ENCODE measurements at regions not wholly inside any gene's neighbourhood (a gene's known extent, or its start where the extent isn't known, plus 50 kb on each side); places are given as distances from the start of the nearest gene placed in this dataset.

GRCh38 chr6:54056105-54056504 is 55.1 kb upstream of the MLIP start (continued):
- TF ChIP-seq RCOR1 (IDR thresholded peaks at IDR 0.05; ENCODE audit: low read length) = no peak
- no peak for TF ChIP-seq TAF1 (IDR thresholded peaks at IDR 0.05; ENCODE audit: borderline replicate concordance, low read depth, low read length)

DNA sequence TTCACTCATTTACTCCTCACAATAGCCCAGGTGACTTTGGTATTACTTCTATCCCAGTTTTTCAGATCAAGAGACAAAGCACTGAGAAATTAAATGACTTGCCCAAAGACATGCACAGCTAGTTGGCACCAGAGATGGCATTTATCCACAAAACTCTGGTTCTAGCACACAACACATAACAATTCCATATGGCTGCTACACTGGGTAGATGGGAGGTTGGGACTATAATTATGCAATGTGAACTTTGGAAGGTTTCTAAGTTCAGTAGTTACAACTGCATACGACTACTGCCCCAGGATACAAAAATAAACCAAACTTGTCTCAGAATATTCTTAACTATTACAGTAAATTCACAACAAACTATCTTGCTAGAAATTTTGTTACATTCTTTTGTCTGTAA is 54.2 kb upstream of the MLIP start:
- no peaks in the 10 kb centered on the region for H3K9me3 ChIP-seq

GRCh38 chr6:54058236-54058635 is 53.0 kb upstream of the MLIP start:
- no peaks in the 10 kb centered on the region for H3K79me2 ChIP-seq (ENCODE audit: insufficient read depth)
- no peaks in the 10 kb centered on the region for H3K27me3 ChIP-seq (ENCODE audit: insufficient read depth)
- no peaks in the 10 kb centered on the region for H3K36me3 ChIP-seq (replicated peaks in 1 of 2; ENCODE audit: control insufficient read depth in 1 of 2, insufficient read depth in 2 of 2, low read length in 1 of 2)
- no peak overlapping the region for H2AFZ ChIP-seq (ENCODE audit: low read depth)
- ChIA-PET POLR2A (no interaction called here), CTCF (no interaction called here)
- no peak overlapping the region for H3K4me2 ChIP-seq
- no peak for DNase-seq
- H3K9me2 ChIP-seq = no peaks in the 10 kb centered on the region
- peaks cover 0 to 8% of the 10 kb centered on the region in 2 experiments; a peak in 2 of 4 replicates for H3K4me1 ChIP-seq (ENCODE audit: control insufficient read depth in 1 of 2, insufficient read depth in 2 of 2, low read depth in 1 of 2, low read length in 1 of 2)
- H3K9ac ChIP-seq = no peak overlapping the region
- H3F3A ChIP-seq (replicated peaks; ENCODE audit: insufficient read depth) = no peaks in the 10 kb centered on the region
- no peaks in the 10 kb centered on the region for H3K9me3 ChIP-seq
- H3K27ac ChIP-seq (ENCODE audit: low read depth in 2 of 2, low read length in 1 of 2) = peak overlapping the region in 1 of 2 experiments; percentile 47; a peak in 1 of 4 replicates
- no peaks in the 10 kb centered on the region for H4K20me1 ChIP-seq (ENCODE audit: insufficient read depth)
- no peak overlapping the region for H3K4me3 ChIP-seq (ENCODE audit: low read depth in 2 of 2, low read length in 1 of 2)
- TF ChIP-seq, protein P1, sequence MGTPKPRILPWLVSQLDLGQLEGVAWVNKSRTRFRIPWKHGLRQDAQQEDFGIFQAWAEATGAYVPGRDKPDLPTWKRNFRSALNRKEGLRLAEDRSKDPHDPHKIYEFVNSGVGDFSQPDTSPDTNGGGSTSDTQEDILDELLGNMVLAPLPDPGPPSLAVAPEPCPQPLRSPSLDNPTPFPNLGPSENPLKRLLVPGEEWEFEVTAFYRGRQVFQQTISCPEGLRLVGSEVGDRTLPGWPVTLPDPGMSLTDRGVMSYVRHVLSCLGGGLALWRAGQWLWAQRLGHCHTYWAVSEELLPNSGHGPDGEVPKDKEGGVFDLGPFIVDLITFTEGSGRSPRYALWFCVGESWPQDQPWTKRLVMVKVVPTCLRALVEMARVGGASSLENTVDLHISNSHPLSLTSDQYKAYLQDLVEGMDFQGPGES (IDR thresholded peaks at IDR 0.05; ENCODE audit: low read depth, low read length) = no peak
- TF ChIP-seq, protein P2, sequence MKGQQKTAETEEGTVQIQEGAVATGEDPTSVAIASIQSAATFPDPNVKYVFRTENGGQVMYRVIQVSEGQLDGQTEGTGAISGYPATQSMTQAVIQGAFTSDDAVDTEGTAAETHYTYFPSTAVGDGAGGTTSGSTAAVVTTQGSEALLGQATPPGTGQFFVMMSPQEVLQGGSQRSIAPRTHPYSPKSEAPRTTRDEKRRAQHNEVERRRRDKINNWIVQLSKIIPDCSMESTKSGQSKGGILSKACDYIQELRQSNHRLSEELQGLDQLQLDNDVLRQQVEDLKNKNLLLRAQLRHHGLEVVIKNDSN (IDR thresholded peaks at IDR 0.05; ENCODE audit: borderline replicate concordance, low read depth) = no peak
- TF ChIP-seq, protein P3, sequence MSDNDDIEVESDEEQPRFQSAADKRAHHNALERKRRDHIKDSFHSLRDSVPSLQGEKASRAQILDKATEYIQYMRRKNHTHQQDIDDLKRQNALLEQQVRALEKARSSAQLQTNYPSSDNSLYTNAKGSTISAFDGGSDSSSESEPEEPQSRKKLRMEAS (IDR thresholded peaks at IDR 0.05; ENCODE audit: low read depth) = no peak
- TF ChIP-seq TEAD4 (IDR thresholded peaks at IDR 0.05; ENCODE audit: borderline replicate concordance, insufficient read depth) = no peak
- no peak for TF ChIP-seq CHD2 (IDR thresholded peaks at IDR 0.05; ENCODE audit: low read length, partially characterized antibody)
- no peak for TF ChIP-seq POLR2AphosphoS5 (IDR thresholded peaks at IDR 0.05; ENCODE audit: low read depth, low read length)
- TF ChIP-seq TAF1 (IDR thresholded peaks at IDR 0.05; ENCODE audit: borderline replicate concordance, low read depth, low read length) = no peak
- no peak for TF ChIP-seq USF2 (IDR thresholded peaks at IDR 0.05; ENCODE audit: borderline replicate concordance, low read depth, low read length)
- TF ChIP-seq MXI1 (IDR thresholded peaks at IDR 0.05; ENCODE audit: low read depth, low read length) = no peak
- no peak for TF ChIP-seq EZH2phosphoT487 (IDR thresholded peaks at IDR 0.05; ENCODE audit: borderline replicate concordance, low read depth)

More for the DNA sequence above, 54.2 kb upstream of the MLIP start:
- H3K36me3 ChIP-seq (replicated peaks in 1 of 2; ENCODE audit: control insufficient read depth in 1 of 2, insufficient read depth in 2 of 2, low read length in 1 of 2) = no peaks in the 10 kb centered on the region
- no peak overlapping the region for H3K4me2 ChIP-seq
- no peak overlapping the region for H2AFZ ChIP-seq (ENCODE audit: low read depth)
- no peaks in the 10 kb centered on the region for H3K79me2 ChIP-seq (ENCODE audit: insufficient read depth)
- H3K9ac ChIP-seq = no peak overlapping the region
- no peak for TF ChIP-seq ZBTB33 (IDR thresholded peaks at IDR 0.05; ENCODE audit: borderline replicate concordance, low read depth)
- TF ChIP-seq MEF2A (IDR thresholded peaks at IDR 0.05; ENCODE audit: borderline replicate concordance, low read depth) = no peak
- TF ChIP-seq, protein P3 (IDR thresholded peaks at IDR 0.05; ENCODE audit: low read depth) = no peak
- no peak for TF ChIP-seq NFIC (IDR thresholded peaks at IDR 0.05; ENCODE audit: borderline replicate concordance)
- no peak for TF ChIP-seq SIN3A (IDR thresholded peaks at IDR 0.05; ENCODE audit: borderline replicate concordance, low read depth, low read length)
- TF ChIP-seq, protein P4, sequence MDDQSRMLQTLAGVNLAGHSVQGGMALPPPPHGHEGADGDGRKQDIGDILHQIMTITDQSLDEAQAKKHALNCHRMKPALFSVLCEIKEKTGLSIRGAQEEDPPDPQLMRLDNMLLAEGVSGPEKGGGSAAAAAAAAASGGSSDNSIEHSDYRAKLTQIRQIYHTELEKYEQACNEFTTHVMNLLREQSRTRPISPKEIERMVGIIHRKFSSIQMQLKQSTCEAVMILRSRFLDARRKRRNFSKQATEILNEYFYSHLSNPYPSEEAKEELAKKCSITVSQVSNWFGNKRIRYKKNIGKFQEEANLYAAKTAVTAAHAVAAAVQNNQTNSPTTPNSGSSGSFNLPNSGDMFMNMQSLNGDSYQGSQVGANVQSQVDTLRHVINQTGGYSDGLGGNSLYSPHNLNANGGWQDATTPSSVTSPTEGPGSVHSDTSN (IDR thresholded peaks at IDR 0.05) = no peak
- TF ChIP-seq POLR2AphosphoS5 (IDR thresholded peaks at IDR 0.05; ENCODE audit: low read depth, low read length) = no peak
- TF ChIP-seq CHD2 (IDR thresholded peaks at IDR 0.05; ENCODE audit: low read length, partially characterized antibody) = no peak
- no peaks in the 10 kb centered on the region for H3K9me2 ChIP-seq
- ChIA-PET POLR2A (no interaction called here), CTCF (no interaction called here)
- H3K27me3 ChIP-seq (ENCODE audit: insufficient read depth) = no peaks in the 10 kb centered on the region
- peaks cover 0 to 8% of the 10 kb centered on the region in 2 experiments; a peak in 2 of 4 replicates for H3K4me1 ChIP-seq (ENCODE audit: control insufficient read depth in 1 of 2, insufficient read depth in 2 of 2, low read depth in 1 of 2, low read length in 1 of 2)
- no peak for DNase-seq
- H3K4me3 ChIP-seq (ENCODE audit: low read depth in 2 of 2, low read length in 1 of 2) = no peak overlapping the region
- H4K20me1 ChIP-seq (ENCODE audit: insufficient read depth) = no peaks in the 10 kb centered on the region
- WGBS (ENCODE audit: low lambda C conversion rate) = 15% methylated on average over 1 of the region's 1 CpG
- H3K27ac ChIP-seq (ENCODE audit: low read depth in 2 of 2, low read length in 1 of 2) = no peak overlapping the region
- no peaks in the 10 kb centered on the region for H3F3A ChIP-seq (replicated peaks; ENCODE audit: insufficient read depth)
